ENCODE measurements at regions not wholly inside any gene's neighbourhood (a gene's known extent, or its start where the extent isn't known, plus 50 kb on each side); places are given as distances from the start of the nearest gene placed in this dataset.
"Not testable (repeated sequence)": the region's sequence is repeated elsewhere in the genome, so short reads cannot be mapped to it uniquely, and the experiment has no call there.

GRCh38 chr6:140478631-140479030 is 1104.2 kb upstream of the CITED2 start:
- DNase-seq (ENCODE audit: low read depth in 2 of 2), result no peak

- no peak for DNase-seq (ENCODE audit: low read depth in 2 of 2)
Observed at GRCh38 chr6:140475086-140475485, 1100.6 kb upstream of the CITED2 start.

GRCh38 chr6:140464720-140465119 is 1090.3 kb upstream of the CITED2 start:
- no peak for DNase-seq (ENCODE audit: low read depth in 2 of 2)

GRCh38 chr6:140463312-140463710 is 1088.9 kb upstream of the CITED2 start:
- DNase-seq (ENCODE audit: low read depth in 2 of 2), result no peak

GRCh38 chr6:140462453-140463311 is 1088.2 kb upstream of the CITED2 start:
- DNase-seq (ENCODE audit: low read depth in 2 of 2), result peak; percentile 56 to 58

GRCh38 chr6:140462076-140462452 is 1087.6 kb upstream of the CITED2 start:
- DNase-seq (ENCODE audit: low read depth in 2 of 2), result no peak

- DNase-seq (ENCODE audit: low read depth in 2 of 2), result no peak
Observed at GRCh38 chr6:140460267-140460666, 1085.8 kb upstream of the CITED2 start.

- DNase-seq (ENCODE audit: low read depth in 2 of 2), result peak in 1 of 2 donors; percentile 47
Observed at GRCh38 chr6:140459209-140459608, 1084.8 kb upstream of the CITED2 start.

- no peak for DNase-seq (ENCODE audit: low read depth in 2 of 2)
Observed at GRCh38 chr6:140446241-140446640, 1071.8 kb upstream of the CITED2 start.

- DNase-seq (ENCODE audit: low read depth in 2 of 2), result peak; percentile 53 to 70
Observed at GRCh38 chr6:140445474-140446004, 1071.1 kb upstream of the CITED2 start.

GRCh38 chr6:140443112-140443511 is 1068.7 kb upstream of the CITED2 start:
- not testable (repeated sequence) for DNase-seq (ENCODE audit: low read depth in 2 of 2)

- DNase-seq (ENCODE audit: low read depth in 2 of 2), result peak; percentile 66 to 87
Observed at GRCh38 chr6:140441256-140441655, 1066.8 kb upstream of the CITED2 start.

GRCh38 chr6:140440223-140440835 is 1065.9 kb upstream of the CITED2 start:
- DNase-seq (ENCODE audit: low read depth in 2 of 2), result no peak

GRCh38 chr6:140438346-140438735 is 1063.9 kb upstream of the CITED2 start:
- no peak for DNase-seq (ENCODE audit: low read depth in 2 of 2)

GRCh38 chr6:140437619-140438345 is 1063.3 kb upstream of the CITED2 start:
- DNase-seq (ENCODE audit: low read depth in 2 of 2), result no peak

- DNase-seq (ENCODE audit: low read depth in 2 of 2), result no peak
Observed at GRCh38 chr6:140436023-140436811, 1061.8 kb upstream of the CITED2 start.

- no peak for DNase-seq (ENCODE audit: low read depth in 2 of 2)
Observed at GRCh38 chr6:140434761-140435160, 1060.3 kb upstream of the CITED2 start.

GRCh38 chr6:140433072-140433471 is 1058.6 kb upstream of the CITED2 start:
- no peak for DNase-seq (ENCODE audit: low read depth in 2 of 2)

- DNase-seq (ENCODE audit: low read depth in 2 of 2), result no peak
Observed at GRCh38 chr6:140427842-140428241, 1053.4 kb upstream of the CITED2 start.

GRCh38 chr6:140414966-140415620 is 1040.6 kb upstream of the CITED2 start:
- no peak for DNase-seq (ENCODE audit: low read depth in 2 of 2)

GRCh38 chr6:140403020-140403419 is 1028.6 kb upstream of the CITED2 start:
- DNase-seq (ENCODE audit: low read depth in 2 of 2), result no peak

Measured in lung microvascular endothelial cell (primary cell).